Spinal cord (tissue), 9 donors: ENCODE measurements at regions not wholly inside any gene's neighbourhood (a gene's known extent, or its start where the extent isn't known, plus 50 kb on each side); places are given as distances from the start of the nearest gene placed in this dataset.

Experiments used
- DNase-seq, 6 donors: peaks; one replicate each; pipeline versions ENCODE4 v3.0.0 to v3.0.0-alpha.2; 2013 to 2015; ENCODE audit warnings: low spot score in 6 of 6, low read depth in 4 of 6
- H3K27ac ChIP-seq: one replicate; pipeline ENCODE4 v1.5.1; 2013; ENCODE audit warnings: low read depth, low read length, control low read depth
- H3K27me3 ChIP-seq: one replicate; pipeline ENCODE4 v1.6.1; 2013; ENCODE audit warnings: low read length; ENCODE audit not compliant: control insufficient read depth, insufficient read depth
- H3K36me3 ChIP-seq: one replicate; pipeline ENCODE4 v1.6.1; 2013; ENCODE audit warnings: low read length; ENCODE audit not compliant: control insufficient read depth, insufficient read depth
- H3K4me1 ChIP-seq: one replicate; pipeline ENCODE4 v1.6.1; 2013; ENCODE audit warnings: low read length; ENCODE audit not compliant: control insufficient read depth, insufficient read depth
- H3K4me3 ChIP-seq: one replicate; pipeline ENCODE4 v1.5.1; 2013; ENCODE audit warnings: low read depth, low read length, control low read depth
- H3K9me3 ChIP-seq: one replicate; pipeline ENCODE4 v1.6.1; 2013; ENCODE audit warnings: low read length; ENCODE audit not compliant: control insufficient read depth, insufficient read depth
- WGBS: methylation state at CpG from one replicate; pipeline ENCODE4 v1.1.5; 2013; ENCODE audit warnings: missing lambda C conversion rate; ENCODE audit not compliant: insufficient coverage; 5-methylcytosine and 5-hydroxymethylcytosine counted together
- donor health status: healthy.

GRCh38 chr5:167244583-167244982 lies 1046.9 kb upstream of the WWC1 start:
- H3K4me3 ChIP-seq = no peak overlapping the region
- DNase-seq = peak in 2 of 6 donors; percentile 79 to 89
- WGBS = 39% methylated on average over 3 of the region's 4 CpGs

DNA sequence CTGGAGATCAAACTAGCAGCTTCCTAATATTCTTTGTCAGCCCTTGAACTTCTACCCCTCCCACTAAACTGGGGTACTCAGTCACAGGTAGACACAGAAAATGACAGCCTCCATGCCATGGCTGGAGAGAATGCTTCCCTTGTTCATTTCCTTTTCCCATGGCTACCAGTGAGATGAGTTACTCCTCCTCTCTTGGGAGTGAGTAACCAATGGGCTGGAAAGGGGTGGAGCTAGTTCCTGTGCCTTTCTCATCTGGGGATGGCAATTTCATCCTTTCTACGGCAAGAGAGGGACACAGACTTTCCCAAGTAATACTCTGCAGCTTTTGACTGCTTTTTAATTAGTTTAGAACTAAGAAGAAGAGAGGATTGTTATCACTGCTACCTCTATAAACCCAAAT lies 1045.6 kb upstream of the WWC1 start:
- Histone ChIP-seq H3K27me3 (no peaks in the 10 kb centered on the region), H3K27ac (no peak overlapping the region), H3K36me3 (no peaks in the 10 kb centered on the region), H3K4me3 (no peak overlapping the region), H3K4me1 (peaks cover 4% of the 10 kb centered on the region), H3K9me3 (no peaks in the 10 kb centered on the region)
- DNase-seq = peak in 2 of 6 donors; percentile 38 to 48
- no CpG with 5 or more reads among the region's 1 CpG for WGBS

More at GRCh38 chr5:167244583-167244982, 1046.9 kb upstream of the WWC1 start:
- H3K9me3 ChIP-seq = no peaks in the 10 kb centered on the region
- no peaks in the 10 kb centered on the region for H3K27me3 ChIP-seq
- no peaks in the 10 kb centered on the region for H3K36me3 ChIP-seq
- H3K4me1 ChIP-seq = peaks cover 4% of the 10 kb centered on the region
- H3K27ac ChIP-seq = no peak overlapping the region

DNA sequence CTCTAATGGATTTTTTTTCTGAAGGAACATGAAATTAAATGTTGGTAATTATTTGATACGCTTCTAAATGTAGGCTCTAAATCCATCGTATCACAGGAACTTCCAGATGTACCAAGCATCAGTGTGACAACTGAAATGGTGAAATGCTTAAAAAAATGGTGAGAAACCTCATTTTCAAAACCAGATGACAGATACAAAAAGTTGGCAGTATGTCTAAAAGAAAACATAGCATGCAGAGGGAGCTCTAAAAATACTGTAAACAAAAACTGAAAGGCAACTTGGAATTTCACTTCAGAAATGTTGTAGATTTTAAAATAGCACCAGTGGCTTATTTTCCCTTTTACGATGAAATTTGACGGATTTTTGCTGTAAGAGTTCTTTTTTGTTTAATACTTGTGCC lies 1043.6 kb upstream of the WWC1 start:
- no CpG with 5 or more reads among the region's 4 CpGs for WGBS
- H3K9me3 ChIP-seq = no peaks in the 10 kb centered on the region
- H3K36me3 ChIP-seq = no peaks in the 10 kb centered on the region
- no peaks in the 10 kb centered on the region for H3K27me3 ChIP-seq
- DNase-seq = peak in 1 of 6 donors; percentile 62
- no peak overlapping the region for H3K4me3 ChIP-seq
- peaks cover 4% of the 10 kb centered on the region for H3K4me1 ChIP-seq
- no peak overlapping the region for H3K27ac ChIP-seq

DNA sequence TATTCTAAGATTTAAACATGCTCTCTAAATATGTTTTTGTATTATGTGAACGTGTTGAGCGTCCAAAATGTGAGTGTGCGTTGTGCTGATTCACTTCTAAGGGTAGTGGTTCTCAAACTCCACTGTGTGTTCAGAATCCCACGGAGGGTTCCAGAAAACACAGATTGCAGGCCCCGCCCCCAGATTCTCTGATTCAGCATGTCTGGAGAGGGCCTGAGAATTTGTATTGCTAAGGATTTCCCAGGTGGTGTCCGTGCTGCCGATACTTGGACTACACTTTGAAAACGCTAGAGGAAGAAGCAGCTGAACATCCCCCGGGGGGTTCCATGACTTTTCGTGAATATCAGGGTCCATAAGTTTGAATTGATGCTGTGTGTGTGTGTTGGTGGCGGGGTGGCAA lies 1043.2 kb upstream of the WWC1 start:
- Histone ChIP-seq H3K36me3 (no peaks in the 10 kb centered on the region), H3K9me3 (no peaks in the 10 kb centered on the region), H3K4me3 (no peak overlapping the region), H3K4me1 (peaks cover 4% of the 10 kb centered on the region), H3K27ac (no peak overlapping the region), H3K27me3 (no peaks in the 10 kb centered on the region)
- DNase-seq = peak in 1 of 6 donors; percentile 45
- 94% methylated on average over 10 of the region's 11 CpGs for WGBS

GRCh38 chr5:167250996-167251395 lies 1040.4 kb upstream of the WWC1 start:
- no peaks in the 10 kb centered on the region for H3K9me3 ChIP-seq
- peak in 2 of 6 donors; percentile 37 to 69 for DNase-seq
- no peaks in the 10 kb centered on the region for H3K36me3 ChIP-seq
- peak overlapping the region; percentile 10 for H3K27ac ChIP-seq
- no peak overlapping the region for H3K4me3 ChIP-seq
- H3K27me3 ChIP-seq = no peaks in the 10 kb centered on the region
- H3K4me1 ChIP-seq = no peaks in the 10 kb centered on the region
- WGBS = no CpG with 5 or more reads among the region's 4 CpGs

DNA sequence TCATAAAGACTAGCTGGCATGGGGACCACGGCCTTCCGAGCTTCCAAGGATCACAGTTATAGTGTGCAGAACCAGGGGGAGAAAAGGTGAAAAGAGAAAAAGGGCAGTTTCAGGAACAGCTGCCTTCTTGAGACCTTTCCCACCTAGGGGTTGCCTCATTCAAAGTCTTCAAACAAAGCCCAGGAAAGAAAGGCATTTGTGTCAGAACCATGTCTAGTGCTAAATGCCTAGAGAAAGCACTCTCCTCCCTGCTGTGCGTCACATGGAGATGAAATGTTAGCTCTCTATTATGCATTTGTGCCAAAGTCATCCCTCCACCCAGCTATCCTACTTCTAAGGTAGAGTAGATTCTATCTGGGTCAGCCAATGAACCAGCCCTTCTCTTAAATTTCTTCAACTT lies 1037.3 kb upstream of the WWC1 start:
- Histone ChIP-seq H3K27ac (peak overlapping the region; percentile 4), H3K9me3 (no peaks in the 10 kb centered on the region), H3K4me1 (no peaks in the 10 kb centered on the region), H3K27me3 (no peaks in the 10 kb centered on the region), H3K4me3 (no peak overlapping the region), H3K36me3 (no peaks in the 10 kb centered on the region)
- 50% methylated on average over 2 of the region's 3 CpGs for WGBS
- peak in 1 of 6 donors; percentile 31 for DNase-seq

- no peak overlapping the region for H3K4me3 ChIP-seq
- H3K27me3 ChIP-seq = no peaks in the 10 kb centered on the region
- 33% methylated on average over 2 of the region's 2 CpGs for WGBS
- H3K9me3 ChIP-seq = no peaks in the 10 kb centered on the region
- no peak overlapping the region for H3K27ac ChIP-seq
- H3K36me3 ChIP-seq = no peaks in the 10 kb centered on the region
- no peaks in the 10 kb centered on the region for H3K4me1 ChIP-seq
- peak in 5 of 6 donors; percentile 57 to 93 (median 68) for DNase-seq
Measured at GRCh38 chr5:167255926-167256325, 1035.5 kb upstream of the WWC1 start.

DNA sequence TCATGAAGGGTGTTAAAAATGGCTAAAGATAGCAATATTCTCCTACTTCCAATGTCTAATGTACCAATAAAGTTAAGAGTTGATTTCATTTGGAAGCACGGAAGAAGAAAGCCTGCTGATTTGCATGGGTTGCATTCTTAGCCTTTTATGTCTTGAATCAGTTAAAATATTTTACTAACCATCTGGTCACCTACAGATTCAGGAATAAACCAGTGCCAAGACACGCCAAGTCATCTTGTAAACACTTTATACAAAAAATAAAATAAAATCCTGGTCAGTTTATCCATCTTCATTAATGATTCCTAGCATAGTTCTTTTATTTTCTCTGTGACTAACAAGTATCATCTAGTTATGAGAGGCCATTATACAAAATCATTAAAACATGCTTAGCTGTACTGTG lies 1031.6 kb upstream of the WWC1 start:
- H3K36me3 ChIP-seq = no peaks in the 10 kb centered on the region
- H3K4me1 ChIP-seq = no peaks in the 10 kb centered on the region
- H3K4me3 ChIP-seq = no peak overlapping the region
- DNase-seq = no peak
- H3K27me3 ChIP-seq = no peaks in the 10 kb centered on the region
- WGBS = 100% methylated on average over 1 of the region's 2 CpGs
- no peaks in the 10 kb centered on the region for H3K9me3 ChIP-seq
- H3K27ac ChIP-seq = no peak overlapping the region

- no CpG with 5 or more reads among the region's 3 CpGs for WGBS
- no peaks in the 10 kb centered on the region for H3K36me3 ChIP-seq
Measured at GRCh38 chr5:167261309-167262100, 1029.9 kb upstream of the WWC1 start.

DNA sequence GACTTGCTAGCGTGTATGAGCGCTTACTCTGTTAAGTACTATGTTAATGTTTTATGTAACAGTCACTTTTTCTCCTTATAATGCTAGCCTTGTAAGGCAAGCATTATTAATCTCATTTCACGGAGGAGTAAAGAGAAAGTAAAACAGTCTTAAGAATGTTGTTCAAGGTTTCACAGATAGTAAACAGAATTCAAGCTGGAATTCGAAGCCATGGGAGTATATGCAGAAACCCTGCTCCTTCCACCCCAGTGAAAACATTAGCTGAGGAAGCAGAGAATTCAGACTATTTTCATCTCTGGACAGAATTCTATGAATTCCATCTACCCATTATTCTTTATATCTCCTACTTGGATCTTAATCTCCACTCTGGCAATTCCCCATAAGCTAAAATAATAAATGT lies 1028.3 kb upstream of the WWC1 start:
- Histone ChIP-seq H3K27ac (no peak overlapping the region), H3K4me3 (no peak overlapping the region)

More at GRCh38 chr5:167261309-167262100, 1029.9 kb upstream of the WWC1 start:
- Histone ChIP-seq H3K27ac (no peak overlapping the region), H3K4me3 (no peak overlapping the region), H3K4me1 (no peaks in the 10 kb centered on the region), H3K9me3 (no peaks in the 10 kb centered on the region), H3K27me3 (no peaks in the 10 kb centered on the region)
- DNase-seq = no peak

More for the DNA sequence above, 1028.3 kb upstream of the WWC1 start:
- DNase-seq = no peak
- no peaks in the 10 kb centered on the region for H3K9me3 ChIP-seq
- no peaks in the 10 kb centered on the region for H3K36me3 ChIP-seq
- WGBS = no CpG with 5 or more reads among the region's 4 CpGs
- H3K27me3 ChIP-seq = no peaks in the 10 kb centered on the region
- no peaks in the 10 kb centered on the region for H3K4me1 ChIP-seq
